NCI-H2081 (cell line): ENCODE measurements at regions not wholly inside any gene's neighbourhood (a gene's known extent, or its start where the extent isn't known, plus 50 kb on each side); places are given as distances from the start of the nearest gene placed in this dataset.

Experiments
- DNase-seq, 2 experiments: peaks; one replicate each; lab custom pipeline; 2025; lab: John Stamatoyannopoulos, UW

- no peak for DNase-seq
Measured at GRCh38 chr2:215601526-215601925, 165.7 kb upstream of the FN1 start.

GRCh38 chr2:215598376-215598975 is 162.6 kb upstream of the FN1 start:
- DNase-seq: no peak

- DNase-seq: no peak
Measured at GRCh38 chr2:215597577-215597976, 161.7 kb upstream of the FN1 start.

- DNase-seq: no peak
Measured at GRCh38 chr2:215594766-215595165, 158.9 kb upstream of the FN1 start.

- DNase-seq: no peak
Measured at GRCh38 chr2:215590010-215590745, 154.3 kb upstream of the FN1 start.

DNA sequence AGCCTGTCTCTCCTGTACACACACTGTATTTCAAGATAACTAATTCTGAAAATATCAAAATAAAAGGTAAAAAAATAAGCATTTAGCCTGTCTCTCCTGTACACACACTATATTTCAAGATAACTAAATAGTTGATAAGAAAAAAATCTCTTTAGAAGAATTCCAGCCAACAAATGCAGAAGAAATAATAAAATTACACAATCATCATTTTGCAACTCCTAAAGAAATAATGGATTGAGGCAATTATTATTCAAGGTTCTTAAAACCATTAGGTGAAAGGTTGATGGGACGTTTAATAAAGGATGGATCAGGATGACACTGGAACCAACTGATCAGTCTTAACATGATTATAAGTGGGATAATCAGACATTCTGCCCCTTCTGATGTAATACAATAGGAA is 148.0 kb upstream of the FN1 start:
- no peak for DNase-seq

DNA sequence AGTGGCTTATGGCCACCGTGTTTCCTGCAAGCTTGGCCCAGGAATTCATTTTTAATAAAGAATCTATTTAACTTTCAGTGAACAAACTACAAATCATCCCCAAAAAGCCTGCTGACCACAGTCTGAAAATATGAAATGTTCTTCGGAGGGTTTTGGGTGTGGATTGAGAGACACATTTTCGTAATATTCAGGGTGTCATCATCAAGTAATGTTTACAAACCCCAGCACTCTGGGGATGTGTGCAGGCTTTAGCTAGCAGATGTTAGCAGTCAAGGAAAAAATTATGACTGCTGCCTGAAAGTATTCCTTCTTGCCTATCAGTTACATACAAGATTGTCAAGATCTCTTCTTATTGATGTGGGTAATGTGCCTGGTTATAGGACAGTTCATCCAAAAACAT is 143.9 kb upstream of the FN1 start:
- no peak for DNase-seq

GRCh38 chr2:215577356-215577755 is 141.5 kb upstream of the FN1 start:
- no peak for DNase-seq

DNA sequence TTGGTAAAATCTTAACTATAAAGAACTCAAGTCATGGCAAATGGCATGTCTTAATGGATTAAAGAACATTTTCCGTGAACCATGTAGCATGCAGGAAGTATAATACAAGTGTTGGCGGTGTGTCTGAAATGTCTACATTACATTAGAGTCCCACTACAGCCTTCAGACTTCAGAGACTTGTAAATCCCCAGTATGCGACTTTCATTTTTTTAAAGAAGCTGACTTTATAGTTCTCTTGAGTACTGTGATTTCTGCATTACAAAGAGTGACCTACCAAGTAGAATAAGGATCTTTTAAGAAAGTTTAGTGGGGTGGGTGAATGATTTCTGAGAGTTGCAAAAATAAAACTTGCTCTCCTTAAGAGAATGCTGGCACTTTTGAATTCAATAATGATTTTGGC is 140.7 kb upstream of the FN1 start:
- DNase-seq: no peak

- no peak for DNase-seq
Measured at GRCh38 chr2:215573496-215573895, 137.6 kb upstream of the FN1 start.

GRCh38 chr2:215572341-215572848 is 136.5 kb upstream of the FN1 start:
- no peak for DNase-seq

GRCh38 chr2:215571689-215572088 is 135.8 kb upstream of the FN1 start:
- DNase-seq: no peak

DNA sequence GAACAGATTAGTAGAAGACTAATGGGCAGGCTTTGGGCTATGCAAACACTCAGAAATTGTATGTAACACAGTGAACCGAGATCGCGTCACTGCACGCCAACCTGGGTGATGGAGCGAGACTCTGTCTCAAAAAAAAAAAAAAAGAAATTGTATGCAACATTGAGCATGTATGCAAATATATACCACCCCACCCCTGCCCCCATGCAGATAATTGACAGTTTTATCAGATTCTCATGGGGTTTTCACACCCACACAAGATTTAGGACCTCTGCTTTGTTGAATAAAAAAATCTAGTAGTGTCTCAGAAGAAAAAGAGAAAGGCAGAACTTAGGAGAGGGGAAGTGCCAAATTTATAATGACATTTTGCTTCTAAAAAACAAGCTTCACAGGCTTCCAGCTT is 131.6 kb upstream of the FN1 start:
- no peak for DNase-seq

GRCh38 chr2:215565897-215566296 is 130.0 kb upstream of the FN1 start:
- DNase-seq: no peak

DNA sequence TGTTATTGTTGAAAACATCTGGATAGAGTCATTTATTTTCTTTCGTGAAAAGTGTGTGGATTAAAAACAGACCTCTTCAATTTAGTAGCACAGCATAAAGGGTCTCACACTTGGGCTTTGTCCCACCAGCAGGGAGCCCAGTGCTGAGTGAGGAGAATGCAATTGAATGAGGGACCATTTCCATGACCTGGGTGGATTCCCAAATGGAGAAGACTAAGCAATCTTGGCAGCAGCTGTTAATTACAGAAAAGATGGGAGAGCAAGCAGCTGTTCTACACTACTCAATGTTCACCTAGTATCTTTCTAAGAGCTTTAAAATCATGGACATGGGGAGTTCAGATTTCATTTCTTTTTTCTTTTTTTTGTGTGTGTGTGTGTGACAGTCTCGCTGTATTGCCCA is 121.8 kb upstream of the FN1 start:
- DNase-seq: no peak

DNA sequence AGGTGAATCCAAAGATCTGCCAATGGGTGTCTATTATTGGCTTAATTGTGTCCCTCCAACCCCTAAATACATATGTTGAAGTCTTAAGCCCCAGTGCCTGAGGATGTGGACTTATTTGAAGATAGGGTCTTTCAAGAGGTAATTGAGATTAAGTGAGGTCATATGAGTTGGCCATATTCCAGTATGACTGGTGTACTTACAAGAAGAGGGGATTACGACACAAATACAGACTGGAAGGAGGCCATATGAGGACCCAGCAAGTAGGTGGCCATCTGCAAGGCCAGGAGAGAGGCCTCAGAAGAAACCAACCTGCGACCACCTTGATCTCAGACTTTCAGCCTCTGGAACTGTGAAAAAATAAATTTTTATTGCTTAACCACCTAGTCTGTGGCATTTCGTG is 121.1 kb upstream of the FN1 start:
- DNase-seq: no peak

GRCh38 chr2:215554689-215555498 is 119.0 kb upstream of the FN1 start:
- no peak for DNase-seq

DNA sequence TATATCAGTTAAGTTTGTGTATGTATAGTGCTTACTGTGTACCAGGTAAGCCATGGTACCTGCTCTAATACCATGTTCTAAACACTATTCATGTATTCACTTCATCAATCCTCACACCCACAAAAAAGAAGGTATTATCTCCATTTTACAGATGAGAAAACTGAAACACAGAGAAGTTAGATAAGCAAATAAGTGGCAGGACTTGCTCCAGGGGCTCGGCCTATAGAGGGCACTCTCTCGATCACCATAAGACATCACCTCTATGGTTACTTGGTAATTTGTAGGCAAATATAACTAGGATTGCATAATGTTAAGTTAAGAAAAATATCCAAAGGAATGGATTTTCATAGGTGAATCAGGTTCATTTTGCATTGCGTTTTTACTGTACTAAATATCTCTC is 118.1 kb upstream of the FN1 start:
- DNase-seq: no peak

DNA sequence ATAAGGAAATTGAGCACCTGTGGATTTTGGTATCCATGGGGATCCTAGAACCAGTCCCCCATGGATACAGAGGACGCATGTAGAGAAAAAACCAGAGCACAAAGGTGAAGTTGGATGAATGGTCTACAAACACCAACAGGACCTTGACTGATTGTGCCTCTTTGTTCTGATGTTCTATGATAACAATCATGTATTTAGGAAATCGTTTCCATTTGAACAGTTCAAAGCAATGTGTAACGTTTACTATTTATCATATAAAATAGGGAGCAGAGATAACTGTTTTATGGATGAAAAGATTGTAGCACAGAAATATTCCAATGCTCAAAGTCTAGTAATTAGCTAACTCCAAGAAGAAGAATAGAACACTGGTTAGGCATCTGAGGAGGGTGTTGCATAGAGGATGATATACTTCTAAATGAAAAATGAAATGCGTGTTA is 116.3 kb upstream of the FN1 start:
- no peak for DNase-seq

- DNase-seq: no peak
Measured at GRCh38 chr2:215550331-215550730, 114.5 kb upstream of the FN1 start.

- DNase-seq: no peak
Measured at GRCh38 chr2:215548714-215549113, 112.8 kb upstream of the FN1 start.

DNA sequence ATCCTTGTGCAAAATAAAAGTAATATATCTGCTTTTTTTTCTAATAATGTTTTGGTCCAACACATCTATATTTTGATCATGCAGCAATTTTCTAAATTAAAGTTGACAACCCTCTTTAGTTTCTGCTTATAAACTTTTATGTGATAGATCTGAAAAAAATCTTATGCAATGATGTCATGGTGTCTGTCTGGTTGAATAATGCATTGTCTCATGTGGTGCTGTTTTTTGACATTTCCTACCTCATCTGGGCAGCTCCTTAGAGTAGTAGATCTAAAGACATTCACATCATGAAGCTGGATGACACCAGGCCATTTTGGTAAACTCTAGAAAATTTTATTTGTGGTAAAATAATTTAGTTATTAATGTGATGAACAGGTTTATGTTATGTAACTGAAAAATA is 106.8 kb upstream of the FN1 start:
- DNase-seq: no peak

GRCh38 chr2:215540658-215541057 is 104.8 kb upstream of the FN1 start:
- DNase-seq: no peak
